ENCODE measurements at regions not wholly inside any gene's neighbourhood (a gene's known extent, or its start where the extent isn't known, plus 50 kb on each side); places are given as distances from the start of the nearest gene placed in this dataset.

GRCh38 chr6:22433745-22434144 is 135.6 kb upstream of the HDGFL1 start:
- no peak overlapping the region for H3K27ac Mint-ChIP-seq (ENCODE audit: low read depth, unreplicated experiment)
- ChIA-PET CTCF (interaction anchor here (0.6 to 0.7 kb wide), 3 partner anchors 163 to 839 kb away, joined by 3 read pairs; no protein-coding TSS in a partner anchor), POLR2A (no interaction called here)
- peak; percentile 38 for DNase-seq (ENCODE audit: unreplicated experiment)
- H3K9me3 Mint-ChIP-seq (ENCODE audit: unreplicated experiment): peaks cover 3% of the 10 kb centered on the region
- H3K4me1 Mint-ChIP-seq (ENCODE audit: insufficient read depth, unreplicated experiment): peaks cover 12% of the 10 kb centered on the region
- H3K36me3 Mint-ChIP-seq (ENCODE audit: insufficient read depth, unreplicated experiment): no peaks in the 10 kb centered on the region
- intact Hi-C loops (cut with micrococcal nuclease): no loop called here
- no peak overlapping the region for H3K4me3 Mint-ChIP-seq (ENCODE audit: unreplicated experiment)
- TF ChIP-seq CTCF (IDR thresholded peaks at IDR 0.05; ENCODE audit: unreplicated experiment): no peak
- no peaks in the 10 kb centered on the region for H3K27me3 Mint-ChIP-seq (ENCODE audit: insufficient read depth, unreplicated experiment)
- BruUV-seq (replicated peaks): no TSS peak

GRCh38 chr6:22435151-22435550 is 134.2 kb upstream of the HDGFL1 start:
- no peak for DNase-seq (ENCODE audit: unreplicated experiment)
- Mint-ChIP-seq H3K4me1 (ENCODE audit: insufficient read depth, unreplicated experiment) (peaks cover 12% of the 10 kb centered on the region), H3K27ac (ENCODE audit: low read depth, unreplicated experiment) (no peak overlapping the region), H3K4me3 (ENCODE audit: unreplicated experiment) (no peak overlapping the region), H3K27me3 (ENCODE audit: insufficient read depth, unreplicated experiment) (no peaks in the 10 kb centered on the region), H3K9me3 (ENCODE audit: unreplicated experiment) (no peaks in the 10 kb centered on the region), H3K36me3 (ENCODE audit: insufficient read depth, unreplicated experiment) (no peaks in the 10 kb centered on the region)
- intact Hi-C loops (cut with micrococcal nuclease): no loop called here
- no TSS peak for BruUV-seq (replicated peaks)
- TF ChIP-seq CTCF (IDR thresholded peaks at IDR 0.05; ENCODE audit: unreplicated experiment): no peak
- ChIA-PET POLR2A (no interaction called here), CTCF (no interaction called here)

- CTCF ChIA-PET: interaction anchor here (0.6 kb wide), 1 partner anchor 613 kb away, joined by 3 read pairs; no protein-coding TSS in a partner anchor
- DNase-seq (ENCODE audit: unreplicated experiment): peak; percentile 64
- Mint-ChIP-seq H3K27ac (ENCODE audit: low read depth, unreplicated experiment) (no peak overlapping the region), H3K9me3 (ENCODE audit: unreplicated experiment) (no peaks in the 10 kb centered on the region), H3K4me1 (ENCODE audit: insufficient read depth, unreplicated experiment) (peaks cover 12% of the 10 kb centered on the region), H3K4me3 (ENCODE audit: unreplicated experiment) (no peak overlapping the region), H3K27me3 (ENCODE audit: insufficient read depth, unreplicated experiment) (no peaks in the 10 kb centered on the region), H3K36me3 (ENCODE audit: insufficient read depth, unreplicated experiment) (peaks cover 5% of the 10 kb centered on the region)
- BruUV-seq (replicated peaks): no TSS peak
- POLR2A ChIA-PET: interaction anchor here (0.9 to 1.3 kb wide), 7 partner anchors 13 to 842 kb away, joined by 3 to 5 read pairs (median 4); partner anchors contain the start of gene SOX4
- intact Hi-C loops (cut with micrococcal nuclease): no loop called here
- no peak for TF ChIP-seq CTCF (IDR thresholded peaks at IDR 0.05; ENCODE audit: unreplicated experiment)
Observed at GRCh38 chr6:22436134-22436533, 133.2 kb upstream of the HDGFL1 start.

GRCh38 chr6:22437665-22438064 is 131.7 kb upstream of the HDGFL1 start:
- Mint-ChIP-seq H3K9me3 (ENCODE audit: unreplicated experiment) (no peaks in the 10 kb centered on the region), H3K27me3 (ENCODE audit: insufficient read depth, unreplicated experiment) (no peaks in the 10 kb centered on the region), H3K27ac (ENCODE audit: low read depth, unreplicated experiment) (no peak overlapping the region), H3K4me3 (ENCODE audit: unreplicated experiment) (no peak overlapping the region), H3K36me3 (ENCODE audit: insufficient read depth, unreplicated experiment) (peaks cover 7% of the 10 kb centered on the region), H3K4me1 (ENCODE audit: insufficient read depth, unreplicated experiment) (peaks cover 12% of the 10 kb centered on the region)
- POLR2A ChIA-PET: interaction anchor here (0.7 to 1.1 kb wide), 2 partner anchors 8 to 1818 kb away, joined by 3 read pairs; no protein-coding TSS in a partner anchor
- no peak for DNase-seq (ENCODE audit: unreplicated experiment)
- CTCF ChIA-PET: no interaction called here
- intact Hi-C loops (cut with micrococcal nuclease): no loop called here
- BruUV-seq (replicated peaks): no TSS peak
- TF ChIP-seq CTCF (IDR thresholded peaks at IDR 0.05; ENCODE audit: unreplicated experiment): no peak

All from MCF 10A (cell line).